NCI-H146 treated with DMSO at 0.1 percent for 48 hours (cell line): ENCODE measurements at regions not wholly inside any gene's neighbourhood (a gene's known extent, or its start where the extent isn't known, plus 50 kb on each side); places are given as distances from the start of the nearest gene placed in this dataset.
"Not testable (repeated sequence)": the region's sequence is repeated elsewhere in the genome, so short reads cannot be mapped to it uniquely, and the experiment has no call there.

Source experiments
- DNase-seq: peaks from one replicate; lab custom pipeline; 2025; ENCODE audit not compliant: unreplicated experiment; lab: John Stamatoyannopoulos, UW

DNA sequence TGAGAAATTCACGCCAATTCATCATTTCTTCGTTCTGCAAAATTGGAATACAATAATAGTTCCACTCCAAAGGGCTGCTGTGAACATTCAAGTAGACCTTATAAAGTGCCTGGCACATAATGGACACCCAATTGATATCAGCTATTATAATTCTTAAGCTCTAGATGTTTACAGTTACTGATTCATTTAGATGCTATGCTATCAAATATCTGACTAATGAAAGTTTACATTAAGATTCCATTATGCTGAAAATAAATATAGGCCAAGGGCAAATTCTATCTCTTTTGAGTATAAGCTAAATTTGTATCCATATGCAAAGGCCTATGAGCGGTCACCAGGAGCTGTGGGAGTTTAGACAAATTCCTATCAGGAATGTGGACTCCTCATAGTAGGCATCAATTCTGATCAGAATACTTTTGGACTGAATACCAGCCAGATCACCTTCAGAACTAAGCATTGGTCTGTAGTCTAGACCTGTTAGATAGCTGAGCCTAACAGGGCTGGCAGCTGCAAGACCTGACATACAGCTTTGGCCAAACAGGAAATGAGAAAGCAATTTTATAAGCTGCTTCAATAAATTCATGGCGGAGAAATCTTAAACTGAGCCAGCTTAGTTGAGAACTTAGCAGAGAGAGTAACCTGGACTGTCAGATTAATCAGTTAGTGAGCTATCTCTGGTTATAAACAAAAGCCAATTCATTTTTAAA is 384.3 kb upstream of the ACTRT1 start:
- DNase-seq, result no peak

DNA sequence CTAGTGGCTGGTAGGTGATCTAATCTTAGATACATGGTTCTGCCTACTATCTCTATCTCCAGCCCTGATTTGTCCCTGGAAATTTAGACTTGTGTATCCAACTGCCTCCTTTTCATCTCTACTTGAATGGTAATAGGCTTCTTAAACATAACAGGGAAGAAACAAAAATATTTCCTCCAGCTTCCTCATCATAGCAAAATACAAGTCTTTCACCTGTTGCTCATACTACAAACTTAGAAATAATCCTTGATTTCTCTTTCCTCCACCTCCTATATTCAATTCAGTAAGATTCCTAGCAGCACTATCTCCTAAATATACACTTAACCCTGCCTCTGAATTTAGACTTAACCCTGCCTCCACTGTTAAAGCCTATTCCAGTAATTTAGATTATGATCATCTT is 373.3 kb upstream of the ACTRT1 start:
- DNase-seq, result no peak

DNA sequence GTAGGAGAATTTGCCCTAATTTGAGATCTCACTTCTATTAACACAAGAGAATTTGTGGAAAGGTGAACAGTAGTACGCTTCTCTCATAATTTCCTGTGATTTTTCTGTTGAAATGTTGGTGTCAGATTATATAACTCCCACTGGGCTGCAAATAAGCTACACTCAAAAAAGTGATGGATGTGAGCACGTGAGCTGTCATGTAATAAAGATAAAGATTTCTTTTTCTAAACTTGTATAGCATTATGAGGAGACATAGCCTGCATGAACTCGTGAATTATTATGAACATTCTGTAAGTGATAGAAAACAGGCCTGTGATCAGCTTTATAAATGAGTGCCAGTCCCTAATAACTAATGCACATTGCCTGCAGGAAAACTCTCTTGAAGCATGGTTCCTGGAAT is 356.6 kb upstream of the ACTRT1 start:
- no peak for DNase-seq

GRCh38 chrX:128396601-128397000 is 344.4 kb upstream of the ACTRT1 start:
- DNase-seq, result no peak

GRCh38 chrX:128383846-128384245 is 331.6 kb upstream of the ACTRT1 start:
- DNase-seq, result not testable (repeated sequence)

- no peak for DNase-seq
Observed at GRCh38 chrX:128365492-128365891, 313.3 kb upstream of the ACTRT1 start.

- DNase-seq, result no peak
Observed at GRCh38 chrX:128335671-128336070, 283.5 kb upstream of the ACTRT1 start.

GRCh38 chrX:128334821-128335220 is 282.6 kb upstream of the ACTRT1 start:
- no peak for DNase-seq

DNA sequence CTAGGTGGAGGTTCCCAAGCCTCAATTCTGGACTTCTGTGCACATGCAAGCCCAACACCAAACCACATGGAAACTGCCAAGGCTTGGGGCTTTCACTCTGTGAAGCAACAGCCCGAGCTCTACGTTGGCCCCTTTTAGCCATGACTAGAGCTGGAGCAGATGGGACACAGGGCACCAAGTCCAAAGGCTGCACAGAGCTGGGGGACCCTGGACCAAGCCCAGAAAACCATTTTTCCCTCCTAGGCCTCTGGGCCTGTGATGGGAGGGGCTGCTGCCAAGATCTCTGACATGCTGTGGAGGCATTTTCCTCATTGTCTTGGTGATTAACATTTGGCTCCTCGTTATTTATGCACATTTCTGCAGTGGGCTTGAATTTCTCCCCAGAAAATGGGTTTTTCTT is 258.7 kb upstream of the ACTRT1 start:
- DNase-seq, result no peak

DNA sequence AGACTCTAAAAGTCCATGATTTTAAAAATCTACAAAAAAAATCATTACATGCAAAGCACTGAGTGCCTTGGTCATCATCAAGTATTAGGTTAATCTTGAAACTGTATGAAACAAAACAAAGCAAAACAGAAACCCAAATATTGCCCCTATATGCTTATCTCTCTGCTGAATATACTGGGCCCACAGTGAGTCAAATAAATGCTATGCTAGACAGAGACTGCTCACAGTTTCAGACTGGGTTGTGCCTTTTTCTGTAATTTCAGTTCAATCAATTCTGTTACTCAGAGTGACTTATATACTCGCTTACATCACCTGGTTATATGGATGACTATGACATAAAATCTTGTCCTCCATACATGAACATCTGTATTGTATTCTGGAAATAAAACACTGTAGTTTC is 257.1 kb upstream of the ACTRT1 start:
- DNase-seq, result no peak

DNA sequence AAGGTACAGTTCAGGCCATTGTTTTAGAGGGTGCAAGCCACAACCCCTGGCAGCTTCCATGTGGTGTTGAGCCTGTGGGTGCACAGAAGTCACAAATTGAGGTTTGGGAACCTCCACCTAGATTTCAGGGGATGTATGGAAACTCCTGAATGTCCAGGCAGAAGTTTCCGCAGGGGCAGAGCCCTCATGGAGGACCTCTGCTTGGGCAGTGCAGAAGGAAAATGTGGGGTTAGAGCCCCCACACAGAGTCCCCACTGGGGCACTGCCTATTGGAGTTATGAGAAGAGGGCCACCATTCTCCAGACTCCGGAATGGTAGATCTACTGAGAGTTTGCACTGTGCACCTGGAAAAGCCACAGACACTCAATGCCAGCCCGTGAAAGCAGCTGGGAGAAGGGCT is 242.0 kb upstream of the ACTRT1 start:
- DNase-seq, result no peak

- no peak for DNase-seq
Observed at GRCh38 chrX:128287693-128288092, 235.5 kb upstream of the ACTRT1 start.

DNA sequence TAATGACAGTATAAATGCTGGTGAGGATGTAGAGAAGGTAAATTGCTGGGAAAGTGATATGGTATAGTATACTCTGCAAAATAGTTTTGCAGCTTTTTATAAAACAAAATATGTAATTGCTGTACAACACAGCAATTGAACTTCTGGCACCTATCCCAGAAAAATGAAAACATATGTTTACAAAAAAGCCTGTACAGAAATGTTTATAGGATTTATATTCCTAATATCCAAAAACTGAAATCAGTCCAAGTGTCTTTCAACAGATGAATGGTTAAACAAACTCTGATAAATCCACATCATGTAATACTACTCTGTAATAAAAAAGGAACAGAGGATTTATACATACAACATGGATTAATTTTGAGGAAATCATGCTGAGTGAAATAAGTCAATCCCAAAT is 198.4 kb upstream of the ACTRT1 start:
- no peak for DNase-seq

DNA sequence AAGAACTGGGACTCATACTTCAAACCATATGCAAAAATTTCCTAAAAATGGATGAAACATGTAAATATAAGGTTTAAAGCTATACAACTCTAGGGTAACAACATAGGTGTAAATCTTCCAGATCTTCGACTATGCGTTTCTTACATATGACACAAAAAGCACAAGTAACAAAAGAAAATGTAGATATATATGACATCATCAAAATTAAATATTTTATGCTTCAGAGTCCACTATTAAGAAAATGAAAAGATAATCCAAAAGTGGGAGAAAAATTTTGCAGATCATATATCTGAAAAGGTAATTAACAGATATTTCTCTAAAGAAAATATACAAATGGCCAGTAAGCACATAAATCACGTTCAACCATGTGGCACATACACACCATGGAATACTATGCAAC is 164.2 kb upstream of the ACTRT1 start:
- DNase-seq, result no peak

- DNase-seq, result no peak
Observed at GRCh38 chrX:128165884-128166408, 113.7 kb upstream of the ACTRT1 start.

GRCh38 chrX:128156204-128156603 is 104.0 kb upstream of the ACTRT1 start:
- DNase-seq, result no peak

- no peak for DNase-seq
Observed at GRCh38 chrX:128142745-128143144, 90.5 kb upstream of the ACTRT1 start.

GRCh38 chrX:128106630-128107029 is 54.4 kb upstream of the ACTRT1 start:
- no peak for DNase-seq

DNA sequence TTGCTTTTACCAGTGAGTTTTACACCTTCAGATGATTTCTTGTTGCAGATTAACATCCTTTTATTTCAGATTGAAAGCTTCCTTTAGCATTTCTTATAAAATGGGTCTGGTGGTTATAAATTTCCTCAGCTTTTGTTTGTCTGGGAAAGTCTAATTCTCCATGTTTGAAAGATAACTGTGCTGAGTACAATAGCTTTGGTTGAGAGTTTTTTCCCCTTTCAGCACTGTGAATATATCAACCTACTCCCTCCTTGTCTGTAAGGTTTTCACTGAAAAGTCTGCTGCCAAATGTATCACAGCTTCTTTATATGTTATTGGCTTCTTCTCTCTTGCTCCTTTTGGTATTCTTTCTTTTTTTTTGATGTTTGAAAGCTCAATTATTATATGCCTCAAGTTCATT is 53.5 kb upstream of the ACTRT1 start:
- no peak for DNase-seq
